ENCODE measurements at regions not wholly inside any gene's neighbourhood (a gene's known extent, or its start where the extent isn't known, plus 50 kb on each side); places are given as distances from the start of the nearest gene placed in this dataset.
A peak's percentile ranks its signal among the peaks of the same experiment; 100 is the strongest.

- TF ChIP-seq, protein P1, sequence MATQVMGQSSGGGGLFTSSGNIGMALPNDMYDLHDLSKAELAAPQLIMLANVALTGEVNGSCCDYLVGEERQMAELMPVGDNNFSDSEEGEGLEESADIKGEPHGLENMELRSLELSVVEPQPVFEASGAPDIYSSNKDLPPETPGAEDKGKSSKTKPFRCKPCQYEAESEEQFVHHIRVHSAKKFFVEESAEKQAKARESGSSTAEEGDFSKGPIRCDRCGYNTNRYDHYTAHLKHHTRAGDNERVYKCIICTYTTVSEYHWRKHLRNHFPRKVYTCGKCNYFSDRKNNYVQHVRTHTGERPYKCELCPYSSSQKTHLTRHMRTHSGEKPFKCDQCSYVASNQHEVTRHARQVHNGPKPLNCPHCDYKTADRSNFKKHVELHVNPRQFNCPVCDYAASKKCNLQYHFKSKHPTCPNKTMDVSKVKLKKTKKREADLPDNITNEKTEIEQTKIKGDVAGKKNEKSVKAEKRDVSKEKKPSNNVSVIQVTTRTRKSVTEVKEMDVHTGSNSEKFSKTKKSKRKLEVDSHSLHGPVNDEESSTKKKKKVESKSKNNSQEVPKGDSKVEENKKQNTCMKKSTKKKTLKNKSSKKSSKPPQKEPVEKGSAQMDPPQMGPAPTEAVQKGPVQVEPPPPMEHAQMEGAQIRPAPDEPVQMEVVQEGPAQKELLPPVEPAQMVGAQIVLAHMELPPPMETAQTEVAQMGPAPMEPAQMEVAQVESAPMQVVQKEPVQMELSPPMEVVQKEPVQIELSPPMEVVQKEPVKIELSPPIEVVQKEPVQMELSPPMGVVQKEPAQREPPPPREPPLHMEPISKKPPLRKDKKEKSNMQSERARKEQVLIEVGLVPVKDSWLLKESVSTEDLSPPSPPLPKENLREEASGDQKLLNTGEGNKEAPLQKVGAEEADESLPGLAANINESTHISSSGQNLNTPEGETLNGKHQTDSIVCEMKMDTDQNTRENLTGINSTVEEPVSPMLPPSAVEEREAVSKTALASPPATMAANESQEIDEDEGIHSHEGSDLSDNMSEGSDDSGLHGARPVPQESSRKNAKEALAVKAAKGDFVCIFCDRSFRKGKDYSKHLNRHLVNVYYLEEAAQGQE (IDR thresholded peaks at IDR 0.05): no peak
- TF ChIP-seq SP1 (IDR thresholded peaks at IDR 0.05): peak; percentile 41
- peak; percentile 76 to 84 for TF ChIP-seq HNF4A (conservative IDR thresholded peaks at IDR 0.05)
- TF ChIP-seq HNF4G (IDR thresholded peaks at IDR 0.05): peak; percentile 19
- TF ChIP-seq, protein P2, sequence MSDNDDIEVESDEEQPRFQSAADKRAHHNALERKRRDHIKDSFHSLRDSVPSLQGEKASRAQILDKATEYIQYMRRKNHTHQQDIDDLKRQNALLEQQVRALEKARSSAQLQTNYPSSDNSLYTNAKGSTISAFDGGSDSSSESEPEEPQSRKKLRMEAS (IDR thresholded peaks at IDR 0.05): no peak
- peak in 1 of 2 donors; percentile 16 for TF ChIP-seq RXRA (IDR thresholded peaks at IDR 0.05)
- TF ChIP-seq GABPA (IDR thresholded peaks at IDR 0.05 in 1 of 2, conservative IDR thresholded peaks at IDR 0.05 in 1 of 2): no peak
- no peak for TF ChIP-seq FOXA2 (IDR thresholded peaks at IDR 0.05)
These were observed 985.0 kb downstream of the C4orf33 start (continued) for GRCh38 chr4:130080872-130081451.

GRCh38 chr4:130090427-130090826 lies 994.5 kb downstream of the C4orf33 start:
- no peaks in the 10 kb centered on the region for H3K36me3 ChIP-seq (ENCODE audit: control insufficient read depth in 4 of 4, insufficient read depth in 3 of 4, low read depth in 1 of 4, low read length in 3 of 4)
- H3K27me3 ChIP-seq (ENCODE audit: control insufficient read depth in 4 of 4, insufficient read depth in 4 of 4, low read length in 3 of 4): no peaks in the 10 kb centered on the region
- no peak for DNase-seq (ENCODE audit: low spot score)
- TF ChIP-seq FOXA1 (IDR thresholded peaks at IDR 0.05) (no peak), TAF1 (conservative IDR thresholded peaks at IDR 0.05) (no peak), RXRA (IDR thresholded peaks at IDR 0.05) (no peak), FOXA2 (IDR thresholded peaks at IDR 0.05) (no peak), GABPA (IDR thresholded peaks at IDR 0.05 in 1 of 2, conservative IDR thresholded peaks at IDR 0.05 in 1 of 2) (no peak), EGR1 (IDR thresholded peaks at IDR 0.05; ENCODE audit: low read depth in 2 of 2) (no peak), RAD21 (IDR thresholded peaks at IDR 0.05) (no peak), NR2F2 (IDR thresholded peaks at IDR 0.05) (no peak), YY1 (IDR thresholded peaks at IDR 0.05) (no peak), HNF4G (IDR thresholded peaks at IDR 0.05) (no peak)
- TF ChIP-seq, protein P3, sequence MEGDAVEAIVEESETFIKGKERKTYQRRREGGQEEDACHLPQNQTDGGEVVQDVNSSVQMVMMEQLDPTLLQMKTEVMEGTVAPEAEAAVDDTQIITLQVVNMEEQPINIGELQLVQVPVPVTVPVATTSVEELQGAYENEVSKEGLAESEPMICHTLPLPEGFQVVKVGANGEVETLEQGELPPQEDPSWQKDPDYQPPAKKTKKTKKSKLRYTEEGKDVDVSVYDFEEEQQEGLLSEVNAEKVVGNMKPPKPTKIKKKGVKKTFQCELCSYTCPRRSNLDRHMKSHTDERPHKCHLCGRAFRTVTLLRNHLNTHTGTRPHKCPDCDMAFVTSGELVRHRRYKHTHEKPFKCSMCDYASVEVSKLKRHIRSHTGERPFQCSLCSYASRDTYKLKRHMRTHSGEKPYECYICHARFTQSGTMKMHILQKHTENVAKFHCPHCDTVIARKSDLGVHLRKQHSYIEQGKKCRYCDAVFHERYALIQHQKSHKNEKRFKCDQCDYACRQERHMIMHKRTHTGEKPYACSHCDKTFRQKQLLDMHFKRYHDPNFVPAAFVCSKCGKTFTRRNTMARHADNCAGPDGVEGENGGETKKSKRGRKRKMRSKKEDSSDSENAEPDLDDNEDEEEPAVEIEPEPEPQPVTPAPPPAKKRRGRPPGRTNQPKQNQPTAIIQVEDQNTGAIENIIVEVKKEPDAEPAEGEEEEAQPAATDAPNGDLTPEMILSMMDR (IDR thresholded peaks at IDR 0.05; ENCODE audit: low read depth, low read length, missing input control): no peak
- TF ChIP-seq, protein P2 (IDR thresholded peaks at IDR 0.05): no peak
- no peak overlapping the region for H3K4me3 ChIP-seq (ENCODE audit: low read depth in 1 of 3, low read length in 3 of 3)
- no peaks in the 10 kb centered on the region for H3K4me1 ChIP-seq (ENCODE audit: control insufficient read depth in 4 of 4, insufficient read depth in 4 of 4, low read length in 3 of 4)
- H3K9me3 ChIP-seq (ENCODE audit: control insufficient read depth in 4 of 4, low read length in 3 of 4): no peaks in the 10 kb centered on the region
- WGBS: 96% methylated on average over 22 of the region's 22 CpGs
- H3K27ac ChIP-seq (ENCODE audit: low read depth in 1 of 2, low read length in 2 of 2): no peak overlapping the region
- no peak overlapping the region for H3K9ac ChIP-seq (ENCODE audit: low read depth in 1 of 2, low read length in 2 of 2)
